Stimulated activated CD4-positive, alpha-beta T cell treated with anti-CD3 and anti-CD28 coated beads, TNF-alpha, amount 100 ng/mL, for 1 hour (primary cell): ENCODE measurements at regions not wholly inside any gene's neighbourhood (a gene's known extent, or its start where the extent isn't known, plus 50 kb on each side); places are given as distances from the start of the nearest gene placed in this dataset.

Experiments used
- DNase-seq, 3 donors: peaks; one replicate each; pipeline ENCODE4 v3.0.0-alpha.2; 2020; ENCODE audit warnings: low read depth in 3 of 3, low spot score in 1 of 3

DNA sequence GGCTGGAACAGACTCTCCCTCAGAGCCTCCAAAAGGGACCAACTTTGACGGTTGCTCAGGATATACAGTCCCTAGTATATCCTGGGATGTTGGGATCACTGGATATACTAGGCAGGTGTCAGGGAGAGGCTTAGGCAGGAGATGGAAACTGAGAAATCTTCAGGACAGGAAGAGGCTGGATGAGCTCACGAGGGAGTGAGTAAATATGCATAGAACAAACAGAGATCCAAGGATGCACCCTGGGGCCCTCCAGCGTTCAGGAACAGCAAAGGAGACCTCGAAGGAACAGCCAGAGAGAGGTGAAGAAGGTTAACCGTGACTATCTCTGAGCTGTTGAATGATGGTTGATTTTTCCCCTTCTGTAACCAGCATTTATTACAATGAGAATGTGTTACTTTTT lies 191.3 kb downstream of the BMP7 start:
- no peak for DNase-seq

DNA sequence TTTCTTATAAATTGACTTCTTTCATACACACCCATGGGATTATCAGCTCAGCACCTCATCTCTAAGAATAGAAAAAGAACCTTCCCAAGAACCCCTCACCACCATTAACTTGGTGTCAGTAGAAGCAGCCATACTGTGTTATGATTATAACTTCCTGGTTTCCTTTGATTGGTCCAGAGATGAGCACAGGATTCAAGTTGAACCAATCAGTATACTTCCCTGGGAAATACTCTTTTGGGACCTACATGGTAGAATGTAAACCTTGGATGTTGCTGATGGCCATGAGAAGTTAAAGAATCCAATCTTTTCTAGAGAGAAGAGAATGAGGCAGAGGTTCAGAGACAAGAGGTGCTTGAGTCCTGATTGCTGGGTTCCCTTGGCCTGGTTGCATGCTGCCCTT lies 190.8 kb downstream of the BMP7 start:
- DNase-seq: no peak

DNA sequence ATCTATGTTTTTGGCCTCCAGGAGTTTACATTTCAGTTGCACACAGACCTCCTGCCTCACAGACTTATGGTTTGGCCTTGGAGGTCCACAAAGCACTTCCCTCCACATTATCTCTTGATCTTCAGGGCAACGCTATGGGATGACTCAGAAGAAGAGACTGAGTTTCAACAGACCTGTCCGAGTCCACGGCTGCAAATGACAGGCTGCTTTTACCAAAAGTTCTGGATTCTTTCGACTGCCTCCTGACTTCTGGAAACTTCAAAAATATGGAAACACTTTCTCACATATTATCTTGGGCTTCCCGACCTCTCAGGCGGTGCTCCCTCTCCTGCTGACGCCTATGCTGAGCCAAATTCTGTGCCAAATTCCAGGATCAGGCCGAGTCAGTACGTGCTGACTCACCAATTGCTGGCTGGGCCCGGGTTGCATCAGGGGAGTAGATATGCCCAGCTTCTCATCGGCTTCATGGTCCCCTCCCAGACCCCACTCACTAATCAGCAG lies 190.2 kb downstream of the BMP7 start:
- DNase-seq: no peak

DNA sequence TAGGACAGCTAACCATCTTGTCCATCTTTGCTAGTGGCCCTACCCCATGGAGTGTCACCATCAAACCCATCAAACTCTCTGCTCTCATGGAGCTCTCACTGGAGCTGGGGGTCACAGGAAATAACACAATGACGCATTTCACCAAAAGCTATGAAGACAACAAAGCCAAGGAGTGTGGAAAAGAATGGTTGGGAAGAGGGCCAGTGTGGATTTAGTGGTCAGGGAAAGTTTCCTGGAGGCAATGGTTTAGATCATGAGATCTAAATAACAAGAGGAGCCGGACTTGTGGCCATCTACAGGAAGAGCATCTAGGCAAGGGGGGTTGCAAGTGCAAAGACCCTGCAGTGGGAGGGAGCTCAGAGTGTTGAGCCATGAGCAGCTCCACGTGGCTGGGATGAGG lies 189.5 kb downstream of the BMP7 start:
- DNase-seq: no peak

DNA sequence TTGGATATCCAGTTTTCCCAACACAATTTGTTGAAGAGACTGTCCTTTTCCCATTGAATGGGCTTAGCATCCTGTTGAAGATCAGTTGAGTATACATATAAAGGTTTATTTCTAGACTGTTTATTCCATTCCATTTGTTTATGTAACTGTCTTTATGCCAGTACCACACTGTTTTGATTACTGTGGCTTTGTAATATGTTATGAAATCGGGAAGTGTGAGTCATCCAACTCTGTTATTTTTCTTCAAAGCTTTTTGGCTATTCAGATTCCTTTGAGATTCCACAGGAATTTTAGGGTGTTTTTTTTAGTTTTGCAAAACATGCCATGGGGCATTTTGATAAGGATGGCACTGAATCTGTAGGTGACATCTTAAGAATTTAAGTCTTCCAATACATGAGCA lies 188.3 kb downstream of the BMP7 start:
- no peak for DNase-seq

DNA sequence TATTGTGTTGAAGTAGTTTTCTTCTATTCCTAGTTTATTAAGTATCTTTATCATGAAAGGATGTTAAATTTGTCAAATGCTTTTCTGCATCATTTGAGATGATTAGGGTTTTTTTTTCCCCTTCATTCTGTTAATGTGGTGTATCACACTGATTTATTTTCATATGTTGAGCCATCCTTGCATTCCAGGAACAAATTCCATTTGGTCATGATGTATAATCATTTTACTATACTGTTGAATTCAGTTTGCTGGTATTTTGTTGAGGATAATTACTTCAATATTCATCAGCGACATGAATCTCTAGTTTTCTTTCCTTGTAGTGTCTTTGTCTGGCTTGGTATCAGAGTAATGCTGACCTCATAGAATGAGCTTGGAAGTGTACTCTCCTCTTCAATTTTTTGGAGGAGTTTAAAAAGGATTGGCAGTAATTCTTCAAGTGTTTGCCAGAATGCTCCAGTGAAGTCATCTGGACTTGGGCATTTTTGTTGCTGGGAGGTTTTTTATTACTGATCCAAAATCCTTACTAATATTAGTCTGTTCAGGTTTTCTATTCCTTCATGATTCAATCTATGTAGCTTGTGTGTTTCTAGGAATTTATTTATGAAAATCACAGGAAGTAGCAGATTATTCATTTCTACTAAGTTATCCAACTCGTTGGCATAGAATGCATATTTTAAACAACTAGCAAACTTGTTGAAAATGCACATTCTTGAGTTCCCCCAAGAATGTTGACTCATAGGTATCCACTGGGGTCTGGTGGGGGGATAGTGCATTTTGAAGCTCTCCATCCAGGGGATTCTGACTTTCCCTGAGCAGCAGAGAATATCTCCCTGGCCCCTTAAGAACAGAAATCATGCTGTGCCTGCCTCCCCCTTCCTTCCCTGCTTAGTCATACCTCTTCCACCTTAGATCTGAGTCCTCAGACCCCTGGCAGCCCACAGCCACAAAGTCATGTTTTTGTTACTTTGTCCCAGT lies 187.1 kb downstream of the BMP7 start:
- DNase-seq: no peak

DNA sequence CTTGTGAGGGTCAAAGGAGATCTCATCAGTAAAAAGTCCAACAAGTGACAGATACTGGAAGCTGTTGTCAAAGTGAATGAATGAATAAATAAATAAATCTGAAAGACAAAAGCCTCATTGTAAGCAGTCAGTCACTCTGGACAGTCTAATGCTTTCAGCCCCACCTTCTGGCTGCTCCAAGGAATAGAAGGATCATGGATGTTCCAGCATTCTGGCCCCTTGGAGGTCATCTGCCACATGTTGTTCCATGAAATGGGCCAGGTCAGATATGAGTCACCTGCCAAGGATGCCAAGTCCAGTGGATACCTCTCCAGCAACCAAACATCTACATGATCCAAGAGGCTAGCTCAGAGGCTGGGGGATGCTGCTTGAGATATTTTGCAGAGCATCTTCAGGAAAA lies 185.6 kb downstream of the BMP7 start:
- DNase-seq: no peak

DNA sequence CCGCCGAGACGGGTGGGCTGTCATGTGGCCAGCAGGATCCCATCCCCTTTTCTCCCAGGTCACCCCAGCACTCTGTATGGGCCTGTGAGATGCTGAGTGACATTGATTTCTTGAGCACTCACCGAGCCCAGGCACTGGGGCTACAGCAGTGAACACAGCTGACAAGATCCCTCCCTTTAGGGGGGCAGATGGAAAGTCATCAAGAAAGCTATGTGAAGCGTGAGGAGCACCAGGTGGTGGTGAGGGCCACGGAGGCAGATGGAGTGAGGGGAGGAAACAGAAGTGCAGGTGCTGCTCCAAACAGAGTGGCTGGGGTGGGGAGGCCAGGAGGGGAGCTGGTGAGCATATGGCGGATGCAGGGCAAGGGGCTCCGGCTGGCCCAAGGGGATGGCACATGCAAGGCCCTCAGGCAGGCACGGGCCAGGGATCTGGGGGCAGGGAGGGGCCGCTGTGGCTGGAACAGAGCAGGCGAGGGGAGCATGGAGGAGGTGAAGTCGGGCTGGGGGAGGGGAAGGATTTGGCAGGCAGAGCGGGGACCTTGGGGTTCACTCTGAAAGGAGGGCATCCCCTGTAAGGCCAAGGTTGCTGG lies 184.0 kb downstream of the BMP7 start:
- no peak for DNase-seq

DNA sequence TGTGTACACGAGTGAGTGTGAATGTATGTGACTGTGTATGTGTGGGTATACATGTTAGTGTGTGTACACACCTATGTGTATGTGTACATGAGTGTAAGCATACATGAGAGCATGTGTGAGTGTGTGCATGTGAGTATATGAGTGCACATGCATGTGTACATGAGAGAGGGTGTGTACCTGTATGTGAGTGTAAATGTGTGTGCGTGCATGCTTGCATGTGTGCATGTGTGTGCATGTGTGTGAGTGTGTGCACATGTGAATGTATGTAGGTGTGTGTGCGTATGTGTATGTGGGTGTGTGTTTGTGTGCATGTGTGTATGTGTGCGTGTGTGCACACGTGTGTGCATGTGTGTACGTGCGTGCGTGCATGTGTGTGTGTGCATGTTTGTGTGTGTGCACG lies 183.4 kb downstream of the BMP7 start:
- no peak for DNase-seq

DNA sequence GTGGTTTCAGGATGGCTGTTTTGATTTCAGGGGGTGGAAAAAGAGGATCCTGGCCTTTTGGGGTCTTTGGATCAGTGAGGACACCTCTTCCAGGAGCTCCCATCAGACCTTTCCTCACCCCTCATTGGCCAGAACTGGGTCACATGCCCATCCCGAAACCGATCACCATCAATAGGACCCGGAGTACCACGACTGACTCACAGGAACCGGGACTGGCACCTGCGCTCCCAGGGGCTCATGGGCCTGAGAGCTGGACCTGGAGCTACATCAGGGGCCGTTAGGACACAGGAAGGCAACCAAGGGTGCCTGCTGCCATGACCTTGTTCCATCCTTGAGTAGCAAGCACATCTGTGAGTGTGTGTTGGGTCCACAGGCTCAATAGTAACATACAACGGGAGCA lies 180.4 kb downstream of the BMP7 start:
- no peak for DNase-seq

DNA sequence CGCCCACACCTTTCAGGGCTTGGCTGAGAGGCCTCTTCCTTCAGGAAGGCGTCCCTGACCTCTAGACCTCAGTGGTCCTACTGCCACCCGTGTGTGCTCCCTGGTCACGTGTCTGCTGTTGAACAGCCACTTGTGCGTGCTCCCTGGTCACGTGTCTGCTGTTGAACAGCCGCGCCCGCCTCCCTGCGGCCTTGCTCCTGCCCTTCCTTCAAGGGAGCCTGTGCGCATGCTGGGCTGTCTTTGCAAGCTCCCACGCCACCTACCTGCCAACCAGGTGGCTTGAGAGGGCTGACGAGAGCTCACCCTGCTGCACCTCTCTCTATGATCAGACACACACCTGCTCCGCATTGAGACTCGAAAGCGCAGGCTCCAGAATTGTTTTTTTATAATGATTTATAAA lies 179.3 kb downstream of the BMP7 start:
- DNase-seq: no peak

DNA sequence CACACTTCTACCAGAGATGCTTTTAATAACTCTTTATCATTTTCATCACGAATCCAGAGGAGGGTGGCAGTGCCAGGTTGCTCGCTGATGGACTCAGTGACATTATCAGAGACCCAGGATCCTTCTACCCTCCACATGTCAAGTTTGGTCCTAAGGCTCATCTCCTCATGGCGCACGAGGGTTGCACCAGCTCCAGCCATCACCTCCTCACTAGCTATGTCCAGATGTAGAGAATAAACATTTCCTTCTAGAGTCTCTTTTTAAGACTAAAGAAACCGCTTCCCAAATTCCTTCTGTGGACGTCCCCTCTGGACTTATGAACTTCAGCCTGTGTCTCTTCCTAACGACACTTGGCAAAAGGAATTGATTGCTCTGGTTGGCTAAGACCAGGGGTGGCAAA lies 178.7 kb downstream of the BMP7 start:
- DNase-seq: no peak

DNA sequence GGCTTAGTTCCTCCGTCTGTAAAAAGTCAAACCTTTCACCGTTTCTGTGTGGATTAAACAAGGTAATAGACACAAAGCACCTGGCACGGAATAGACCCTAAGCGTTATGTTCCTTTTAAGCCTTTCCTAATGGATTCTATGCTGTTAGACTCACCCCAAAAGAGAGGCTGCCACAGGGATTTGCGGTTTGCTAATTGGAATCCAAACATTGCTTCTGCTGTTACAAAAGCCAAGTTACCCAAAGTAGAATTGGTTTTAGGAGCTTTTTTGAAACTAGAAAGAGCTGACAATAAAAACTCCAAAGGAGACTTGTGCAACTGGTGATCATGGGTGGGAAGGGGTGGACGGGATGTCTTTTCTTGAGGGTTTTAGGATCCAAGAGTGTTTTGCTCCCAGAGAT lies 178.0 kb downstream of the BMP7 start:
- DNase-seq: no peak

DNA sequence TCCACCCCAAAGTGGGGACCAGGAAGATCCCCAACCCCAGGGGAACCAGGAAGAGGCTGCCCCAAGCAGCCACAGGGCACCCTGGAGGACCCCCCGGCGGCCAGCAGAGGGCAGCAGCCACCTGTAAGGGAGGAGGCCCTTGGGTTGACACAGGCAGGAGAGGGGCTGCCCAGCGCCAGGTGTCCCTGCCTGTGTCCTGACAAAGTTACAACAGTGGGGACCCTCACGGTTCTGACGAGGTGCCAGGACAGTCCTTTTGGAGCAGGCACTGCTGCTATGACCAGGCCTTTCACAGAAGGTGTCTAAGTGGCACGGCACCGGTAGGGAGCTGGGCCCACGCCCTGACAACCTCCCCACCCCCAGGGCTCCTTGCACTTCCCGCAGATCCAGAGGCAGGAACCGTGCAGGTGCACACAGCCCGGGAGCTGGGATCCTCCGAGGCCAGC lies 176.7 kb downstream of the BMP7 start:
- DNase-seq: peak in 1 of 3 donors; percentile 49

DNA sequence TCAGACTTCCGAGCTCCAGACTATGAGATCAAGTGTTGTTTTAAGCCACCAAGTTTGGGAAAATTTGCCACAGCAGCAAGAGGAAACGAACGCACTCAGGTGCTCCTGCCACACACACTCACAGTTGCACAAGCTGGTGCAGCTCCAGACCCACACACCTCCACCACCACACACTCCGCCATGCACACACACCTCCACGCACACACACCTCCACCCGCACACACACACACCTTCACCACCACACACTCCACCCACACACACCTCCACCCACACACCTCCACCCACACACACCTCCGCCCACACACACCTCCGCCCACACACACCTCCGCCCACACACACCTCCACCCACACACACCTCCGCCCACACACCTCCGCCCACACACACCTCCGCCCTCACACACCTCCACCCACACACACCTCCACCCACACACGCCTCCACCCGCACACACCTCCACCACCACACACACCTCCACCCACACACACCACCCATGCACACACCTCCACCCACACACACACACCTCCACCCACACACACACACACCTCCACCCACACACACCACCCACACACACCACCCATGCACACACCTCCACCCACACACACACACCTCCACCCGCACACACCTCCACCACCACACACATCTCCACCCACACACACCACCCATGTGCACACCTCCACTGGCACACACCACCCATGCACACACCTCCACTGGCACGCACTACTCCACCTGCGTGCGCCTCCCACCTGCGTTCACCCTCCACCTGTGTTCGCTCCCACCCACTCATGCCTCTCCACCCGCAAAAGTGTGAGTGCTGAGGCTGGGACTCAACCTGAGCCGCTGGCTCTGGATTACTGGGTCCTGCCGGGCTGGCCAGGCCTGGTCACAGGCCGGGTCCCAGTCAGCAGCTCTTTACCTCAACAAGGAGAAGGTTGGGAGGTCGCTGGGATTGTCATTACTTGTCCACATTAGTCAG lies 175.6 kb downstream of the BMP7 start:
- DNase-seq: no peak

DNA sequence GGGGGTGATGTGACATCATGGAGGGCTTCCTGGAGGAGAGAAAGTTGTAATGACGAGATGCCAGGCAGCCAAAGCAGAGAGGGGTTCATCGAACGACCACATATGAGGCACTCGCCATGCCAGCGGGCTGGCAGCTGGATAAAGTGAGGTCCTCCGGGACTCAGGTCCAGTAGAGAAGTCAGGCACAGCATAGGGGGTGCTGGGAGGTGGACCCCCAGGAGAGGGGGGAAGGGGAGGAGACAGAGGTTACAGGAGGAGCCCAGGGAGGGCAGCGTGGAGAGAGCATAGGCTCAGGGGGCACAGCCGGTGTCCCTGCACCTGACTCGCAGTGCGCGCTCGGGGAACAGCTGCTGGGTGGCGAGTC lies 174.7 kb downstream of the BMP7 start:
- DNase-seq: no peak

DNA sequence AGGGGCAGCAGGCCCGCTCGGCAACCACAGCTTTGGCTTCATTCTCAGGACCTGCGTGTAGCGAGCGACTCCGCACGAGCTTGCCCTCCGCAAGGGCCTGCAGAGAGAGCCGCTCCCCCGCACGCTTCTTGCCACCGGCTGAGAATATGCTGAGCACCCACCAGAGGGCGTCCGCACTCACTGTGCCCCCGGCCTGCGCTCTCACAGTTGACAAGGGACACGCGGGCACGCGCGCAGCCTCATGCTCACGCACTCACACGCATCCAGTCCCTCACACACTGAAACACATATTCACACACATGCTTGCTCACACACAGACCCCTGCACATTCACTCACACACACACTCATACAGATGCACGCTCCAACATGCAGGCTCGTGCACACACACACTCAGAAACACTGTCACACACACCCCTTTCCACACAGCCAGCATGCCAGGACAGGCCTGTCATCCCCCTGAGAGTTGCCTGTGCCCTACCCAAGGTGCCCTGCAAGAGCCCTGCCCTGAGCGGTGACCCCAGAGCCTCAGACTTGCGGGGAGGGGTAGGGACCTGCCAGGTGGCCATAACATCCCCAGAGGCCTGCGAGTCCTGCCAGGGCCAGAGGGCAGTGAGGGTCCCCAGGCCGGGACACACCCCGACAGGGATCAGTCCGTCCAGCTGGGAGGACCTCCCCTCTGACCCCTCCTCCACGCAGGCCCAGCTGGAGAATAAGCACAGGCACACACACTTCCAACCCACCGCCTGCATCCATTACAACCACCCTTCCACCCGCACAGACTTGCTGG lies 174.1 kb downstream of the BMP7 start:
- peak in 1 of 3 donors; percentile 22 for DNase-seq

DNA sequence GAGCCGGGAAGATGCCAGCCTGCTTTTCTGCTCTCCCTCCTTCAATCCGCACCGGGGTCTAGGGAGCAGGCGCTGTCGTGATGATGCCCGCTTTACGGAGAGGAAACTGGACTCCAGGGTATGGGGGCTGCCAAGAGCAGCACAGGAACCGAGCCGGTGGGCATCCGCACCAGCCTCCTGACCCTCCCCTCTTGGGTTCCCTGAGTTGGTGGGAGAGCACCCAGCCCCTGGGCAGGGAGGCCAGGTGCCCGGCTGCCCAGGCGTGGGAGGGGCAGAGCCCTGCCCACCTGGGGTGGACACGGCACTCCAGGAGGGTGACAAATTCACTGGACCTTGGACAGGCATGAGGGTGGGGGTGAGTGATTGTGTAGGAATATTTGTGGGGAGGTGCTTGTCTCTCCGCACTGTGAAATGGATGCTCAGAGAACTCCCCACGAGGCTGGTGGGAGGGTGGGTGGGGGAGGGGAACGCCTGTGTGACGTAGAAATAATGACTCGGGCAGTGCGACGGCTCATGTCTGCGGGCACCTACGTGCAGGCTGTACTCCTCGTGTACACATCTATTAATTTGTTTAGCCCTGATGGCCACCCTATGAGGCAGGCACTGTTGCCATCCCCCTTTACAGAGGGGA lies 173.4 kb downstream of the BMP7 start:
- DNase-seq: no peak

DNA sequence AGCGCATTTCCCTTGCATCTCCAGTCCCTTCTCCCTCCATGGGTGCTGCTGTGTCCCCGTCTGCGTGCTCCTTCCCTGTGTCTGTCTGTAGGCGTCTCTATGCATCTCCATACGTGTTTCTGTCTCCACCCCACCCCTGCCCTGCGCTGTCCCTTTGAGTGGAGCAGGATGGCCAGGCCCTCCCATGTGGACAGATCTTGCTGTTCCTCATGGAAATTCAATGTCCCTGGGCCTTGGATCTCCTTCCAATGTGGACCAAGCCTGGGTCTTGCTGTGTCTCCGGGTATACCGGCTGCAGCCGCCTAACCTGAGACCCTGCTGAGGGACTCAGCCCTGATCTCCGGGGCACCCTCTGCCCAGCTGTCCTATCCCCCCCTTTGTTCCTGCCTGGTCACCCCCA lies 172.7 kb downstream of the BMP7 start:
- DNase-seq: no peak

DNA sequence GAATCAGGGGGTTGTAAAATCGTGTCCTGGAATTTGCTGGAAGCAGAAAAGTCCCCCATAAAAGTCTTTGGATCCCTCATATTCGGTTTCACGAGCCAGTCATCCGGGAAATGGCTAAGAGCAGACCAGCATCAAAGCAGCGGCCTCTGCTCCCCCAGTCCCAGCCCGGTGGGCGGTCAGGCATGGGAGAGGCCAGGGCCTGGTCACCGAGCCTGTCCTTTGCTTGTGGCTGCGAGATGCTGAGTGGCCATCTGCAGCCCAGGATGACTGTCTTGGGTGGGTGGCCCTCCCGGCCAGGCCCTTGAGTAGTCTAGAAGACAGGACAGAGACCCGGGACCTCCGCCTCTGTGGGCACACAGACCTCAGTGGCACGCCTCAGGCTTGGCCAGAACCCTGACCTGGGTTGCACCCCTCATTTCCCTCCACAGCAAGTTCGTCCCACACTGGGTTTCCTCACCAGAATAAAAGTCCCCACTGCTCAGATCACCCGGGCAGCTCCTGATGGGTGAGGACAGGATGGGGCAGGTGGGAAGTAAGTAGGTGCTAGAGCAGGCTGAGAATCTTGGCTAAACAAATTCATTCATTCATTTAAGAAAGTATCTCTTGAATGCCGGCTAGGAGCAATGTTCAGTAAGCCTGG lies 172.1 kb downstream of the BMP7 start:
- no peak for DNase-seq
